ENCODE measurements at regions not wholly inside any gene's neighbourhood (a gene's known extent, or its start where the extent isn't known, plus 50 kb on each side); places are given as distances from the start of the nearest gene placed in this dataset.

DNA sequence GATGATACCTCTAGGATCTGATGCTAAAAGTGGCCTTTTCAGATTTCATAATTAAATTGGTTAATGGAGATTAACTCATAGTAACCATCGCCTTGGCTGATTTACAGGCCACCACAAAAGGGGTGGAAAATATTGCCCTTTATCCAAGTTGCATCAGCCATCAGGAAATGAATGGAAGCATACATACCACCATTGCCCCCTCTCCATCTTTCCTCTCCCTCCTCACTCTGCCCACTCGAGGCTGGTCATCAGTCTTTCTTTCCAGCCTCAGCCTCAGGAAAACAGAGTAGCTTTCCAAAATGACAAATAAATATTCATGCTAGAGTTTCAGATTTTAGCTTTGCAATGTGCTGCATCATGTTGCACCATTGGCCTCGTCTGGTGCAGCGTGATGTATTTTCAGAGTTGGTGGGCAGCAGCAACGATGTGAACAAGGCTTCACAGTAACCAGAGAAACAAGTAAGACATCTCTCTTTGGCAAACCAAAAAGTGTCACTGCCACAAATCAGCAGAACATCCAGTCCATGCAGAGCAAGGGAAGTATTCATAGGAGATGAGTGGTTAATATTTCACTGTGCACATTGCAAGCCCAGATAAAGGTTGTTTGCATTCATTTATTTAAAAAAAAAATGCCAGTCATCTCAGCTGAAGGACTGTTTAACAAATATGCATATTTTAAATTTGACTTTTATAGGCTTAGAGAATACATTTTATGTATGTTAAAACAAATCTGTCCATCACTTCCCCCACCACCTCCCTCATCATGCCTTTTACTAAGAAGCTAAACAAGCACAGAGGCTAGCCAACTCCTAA is 136.7 kb upstream of the FAT3 start:
- TF ChIP-seq, protein P1, sequence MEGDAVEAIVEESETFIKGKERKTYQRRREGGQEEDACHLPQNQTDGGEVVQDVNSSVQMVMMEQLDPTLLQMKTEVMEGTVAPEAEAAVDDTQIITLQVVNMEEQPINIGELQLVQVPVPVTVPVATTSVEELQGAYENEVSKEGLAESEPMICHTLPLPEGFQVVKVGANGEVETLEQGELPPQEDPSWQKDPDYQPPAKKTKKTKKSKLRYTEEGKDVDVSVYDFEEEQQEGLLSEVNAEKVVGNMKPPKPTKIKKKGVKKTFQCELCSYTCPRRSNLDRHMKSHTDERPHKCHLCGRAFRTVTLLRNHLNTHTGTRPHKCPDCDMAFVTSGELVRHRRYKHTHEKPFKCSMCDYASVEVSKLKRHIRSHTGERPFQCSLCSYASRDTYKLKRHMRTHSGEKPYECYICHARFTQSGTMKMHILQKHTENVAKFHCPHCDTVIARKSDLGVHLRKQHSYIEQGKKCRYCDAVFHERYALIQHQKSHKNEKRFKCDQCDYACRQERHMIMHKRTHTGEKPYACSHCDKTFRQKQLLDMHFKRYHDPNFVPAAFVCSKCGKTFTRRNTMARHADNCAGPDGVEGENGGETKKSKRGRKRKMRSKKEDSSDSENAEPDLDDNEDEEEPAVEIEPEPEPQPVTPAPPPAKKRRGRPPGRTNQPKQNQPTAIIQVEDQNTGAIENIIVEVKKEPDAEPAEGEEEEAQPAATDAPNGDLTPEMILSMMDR (IDR thresholded peaks at IDR 0.05; ENCODE audit: insufficient read depth, low read length): no peak
- TF ChIP-seq POLR2AphosphoS5 (IDR thresholded peaks at IDR 0.05; ENCODE audit: low read depth) (no peak), GABPA (IDR thresholded peaks at IDR 0.05; ENCODE audit: low read depth) (no peak)
- TF ChIP-seq, protein P2, sequence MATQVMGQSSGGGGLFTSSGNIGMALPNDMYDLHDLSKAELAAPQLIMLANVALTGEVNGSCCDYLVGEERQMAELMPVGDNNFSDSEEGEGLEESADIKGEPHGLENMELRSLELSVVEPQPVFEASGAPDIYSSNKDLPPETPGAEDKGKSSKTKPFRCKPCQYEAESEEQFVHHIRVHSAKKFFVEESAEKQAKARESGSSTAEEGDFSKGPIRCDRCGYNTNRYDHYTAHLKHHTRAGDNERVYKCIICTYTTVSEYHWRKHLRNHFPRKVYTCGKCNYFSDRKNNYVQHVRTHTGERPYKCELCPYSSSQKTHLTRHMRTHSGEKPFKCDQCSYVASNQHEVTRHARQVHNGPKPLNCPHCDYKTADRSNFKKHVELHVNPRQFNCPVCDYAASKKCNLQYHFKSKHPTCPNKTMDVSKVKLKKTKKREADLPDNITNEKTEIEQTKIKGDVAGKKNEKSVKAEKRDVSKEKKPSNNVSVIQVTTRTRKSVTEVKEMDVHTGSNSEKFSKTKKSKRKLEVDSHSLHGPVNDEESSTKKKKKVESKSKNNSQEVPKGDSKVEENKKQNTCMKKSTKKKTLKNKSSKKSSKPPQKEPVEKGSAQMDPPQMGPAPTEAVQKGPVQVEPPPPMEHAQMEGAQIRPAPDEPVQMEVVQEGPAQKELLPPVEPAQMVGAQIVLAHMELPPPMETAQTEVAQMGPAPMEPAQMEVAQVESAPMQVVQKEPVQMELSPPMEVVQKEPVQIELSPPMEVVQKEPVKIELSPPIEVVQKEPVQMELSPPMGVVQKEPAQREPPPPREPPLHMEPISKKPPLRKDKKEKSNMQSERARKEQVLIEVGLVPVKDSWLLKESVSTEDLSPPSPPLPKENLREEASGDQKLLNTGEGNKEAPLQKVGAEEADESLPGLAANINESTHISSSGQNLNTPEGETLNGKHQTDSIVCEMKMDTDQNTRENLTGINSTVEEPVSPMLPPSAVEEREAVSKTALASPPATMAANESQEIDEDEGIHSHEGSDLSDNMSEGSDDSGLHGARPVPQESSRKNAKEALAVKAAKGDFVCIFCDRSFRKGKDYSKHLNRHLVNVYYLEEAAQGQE (IDR thresholded peaks at IDR 0.05; ENCODE audit: insufficient replicate concordance, low read depth): no peak
